HFF-Myc (cell line): ENCODE measurements at regions not wholly inside any gene's neighbourhood (a gene's known extent, or its start where the extent isn't known, plus 50 kb on each side); places are given as distances from the start of the nearest gene placed in this dataset.

Source experiments
- DNase-seq: peaks from one replicate; pipeline ENCODE4 v3.0.0-alpha.2; 2011; ENCODE audit warnings: low read depth; ENCODE audit errors: extremely low read depth
- H3K4me3 ChIP-seq: replicated peaks from 2 replicates; pipeline ENCODE4 v1.5.1; 2011; ENCODE audit warnings: low read depth, mild to moderate bottlenecking, control low read depth, low read length
- TF ChIP-seq, protein P1 (sequence below): IDR thresholded peaks from 2 replicates; pipeline ENCODE4 v1.5.1; 2012; ENCODE audit warnings: mild to moderate bottlenecking, low read depth, low read length, control low read depth; ENCODE audit errors: missing control alignments

DNA sequence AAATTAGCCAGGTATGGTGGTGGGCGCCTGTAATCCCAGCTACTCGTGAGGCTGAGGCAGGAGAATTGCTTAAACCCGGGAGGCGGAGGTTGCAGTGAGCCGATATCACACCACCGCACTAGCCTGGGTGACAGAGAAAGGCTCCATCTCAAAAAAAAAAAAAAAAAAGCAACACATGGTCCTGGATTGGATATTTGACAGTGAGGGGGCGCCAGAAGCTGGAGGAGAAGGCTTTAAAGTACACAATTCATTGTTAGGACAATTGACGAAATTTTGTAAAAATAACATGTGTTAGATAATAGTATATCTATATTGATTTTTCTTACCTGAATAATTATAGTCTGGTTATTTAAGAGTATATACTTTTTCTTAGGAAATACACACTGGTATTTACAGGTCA lies 50.2 kb upstream of the USP25 start:
- TF ChIP-seq, protein P1, sequence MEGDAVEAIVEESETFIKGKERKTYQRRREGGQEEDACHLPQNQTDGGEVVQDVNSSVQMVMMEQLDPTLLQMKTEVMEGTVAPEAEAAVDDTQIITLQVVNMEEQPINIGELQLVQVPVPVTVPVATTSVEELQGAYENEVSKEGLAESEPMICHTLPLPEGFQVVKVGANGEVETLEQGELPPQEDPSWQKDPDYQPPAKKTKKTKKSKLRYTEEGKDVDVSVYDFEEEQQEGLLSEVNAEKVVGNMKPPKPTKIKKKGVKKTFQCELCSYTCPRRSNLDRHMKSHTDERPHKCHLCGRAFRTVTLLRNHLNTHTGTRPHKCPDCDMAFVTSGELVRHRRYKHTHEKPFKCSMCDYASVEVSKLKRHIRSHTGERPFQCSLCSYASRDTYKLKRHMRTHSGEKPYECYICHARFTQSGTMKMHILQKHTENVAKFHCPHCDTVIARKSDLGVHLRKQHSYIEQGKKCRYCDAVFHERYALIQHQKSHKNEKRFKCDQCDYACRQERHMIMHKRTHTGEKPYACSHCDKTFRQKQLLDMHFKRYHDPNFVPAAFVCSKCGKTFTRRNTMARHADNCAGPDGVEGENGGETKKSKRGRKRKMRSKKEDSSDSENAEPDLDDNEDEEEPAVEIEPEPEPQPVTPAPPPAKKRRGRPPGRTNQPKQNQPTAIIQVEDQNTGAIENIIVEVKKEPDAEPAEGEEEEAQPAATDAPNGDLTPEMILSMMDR: no peak
- no peak overlapping the region for H3K4me3 ChIP-seq
- no peak for DNase-seq
